Upper lobe of left lung (tissue), 6 donors: ENCODE measurements at regions not wholly inside any gene's neighbourhood (a gene's known extent, or its start where the extent isn't known, plus 50 kb on each side); places are given as distances from the start of the nearest gene placed in this dataset.

Source experiments
- ATAC-seq, 2 donors: fragments of 200-7000 bp; cut with Tn5 transposase; one replicate each; pipeline ENCODE4 v1.9.1; 2022; ENCODE audit warnings: mild to moderate bottlenecking in 2 of 2, moderate library complexity in 2 of 2; ENCODE audit not compliant: low FRiP score in 2 of 2
- DNase-seq, 2 donors: peaks; one replicate each; pipeline ENCODE4 v3.0.0-alpha.2; 2019 to 2020
- H3K27ac ChIP-seq, 4 donors: fragments of 200-600 bp; sonication (generic); one replicate each; pipeline ENCODE4 v1.5.1; 2016 to 2019
- H3K27me3 ChIP-seq, 4 donors: fragments of 200-600 bp; sonication (generic); one replicate each; pipeline ENCODE4 v1.5.1; 2017 to 2019
- H3K36me3 ChIP-seq, 4 donors: fragments of 200-600 bp; sonication (generic); one replicate each; pipeline ENCODE4 v1.5.1; 2016 to 2019
- H3K4me1 ChIP-seq, 4 donors: fragments of 200-600 bp; sonication (generic); one replicate each; pipeline ENCODE4 v1.5.1; 2018 to 2019
- H3K4me3 ChIP-seq, 4 donors: fragments of 200-600 bp; sonication (generic); one replicate each; pipeline ENCODE4 v1.5.1; 2017 to 2019; ENCODE audit warnings: mild to moderate bottlenecking in 2 of 4, moderate library complexity in 1 of 4
- H3K9me3 ChIP-seq, 4 donors: fragments of 200-600 bp; sonication (generic); one replicate each; pipeline ENCODE4 v1.5.1; 2018 to 2019
- CTCF ChIP-seq, 6 experiments: fragments of 450-650 bp in 4 of 6; fragments of 200-600 bp in 2 of 6; sonication (generic) in 2 of 6; IDR thresholded peaks; one replicate each; pipeline ENCODE4 v1.5.1; 2016 to 2019; ENCODE audit warnings: antibody characterized with exemption in 6 of 6
- EP300 ChIP-seq, 4 donors: sonication (generic); formaldehyde crosslinking; IDR thresholded peaks; one replicate each; pipeline ENCODE4 v1.5.1; 2017; ENCODE audit warnings: antibody characterized with exemption in 4 of 4, control low read depth in 2 of 4
- POLR2A ChIP-seq, 4 donors: fragments of 450-650 bp; IDR thresholded peaks; one replicate each; pipeline ENCODE4 v1.5.1; 2016 to 2017; ENCODE audit warnings: antibody characterized with exemption in 4 of 4, mild to moderate bottlenecking in 2 of 4
- POLR2AphosphoS5 ChIP-seq, 2 donors: sonication (generic); formaldehyde crosslinking; IDR thresholded peaks; one replicate each; pipeline ENCODE4 v1.5.1; 2017; ENCODE audit warnings: antibody characterized with exemption in 2 of 2
- WGBS, 2 donors: methylation state at CpG; one replicate each; pipeline ENCODE4 v1.1.5; 2017 to 2018; 5-methylcytosine and 5-hydroxymethylcytosine counted together
- donor health status: DM: no; HTN: no; CAD: no; lungs with moderate emphysema.
- donor health status: DM: no; HTN: yes; CAD: no; lungs with severe emphysema.

DNA sequence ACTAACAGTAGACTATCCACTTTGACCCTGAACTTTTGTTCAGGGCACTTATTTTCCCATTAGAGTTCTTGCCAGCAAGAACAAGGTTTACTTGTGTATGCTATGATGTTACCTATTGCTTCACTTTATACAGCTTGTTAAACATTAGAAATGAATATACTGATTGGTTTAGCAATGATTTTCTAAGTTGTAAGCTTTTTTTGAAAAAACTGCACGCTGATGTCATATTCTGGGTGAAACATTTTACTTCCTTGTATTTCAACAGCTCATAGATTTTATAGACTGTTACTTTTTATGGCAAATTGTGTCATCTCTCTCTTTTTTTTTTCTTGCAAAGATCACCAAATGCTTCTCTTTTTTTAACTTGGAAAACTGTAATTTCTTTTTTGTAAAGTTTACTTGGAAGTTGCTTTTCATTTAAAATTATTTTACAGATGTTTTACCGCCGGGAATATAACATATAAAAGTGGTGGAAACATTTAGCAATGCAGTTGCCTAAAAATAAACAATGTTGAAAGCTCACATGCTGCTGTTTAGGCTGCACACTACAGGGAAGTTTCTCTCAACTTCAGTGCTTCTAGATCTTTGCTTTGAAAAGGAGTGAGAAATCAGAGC is 215.3 kb upstream of the NFIA start:
- ATAC-seq (peak in 1 of 2 donors; percentile 28), DNase-seq (no peak)
- Histone ChIP-seq H3K4me3 (no peak overlapping the region), H3K27me3 (no peaks in the 10 kb centered on the region), H3K36me3 (no peaks in the 10 kb centered on the region), H3K4me1 (no peaks in the 10 kb centered on the region), H3K27ac (no peak overlapping the region), H3K9me3 (no peaks in the 10 kb centered on the region)
- TF ChIP-seq EP300 (IDR thresholded peaks at IDR 0.05) (no peak), CTCF (IDR thresholded peaks at IDR 0.05) (no peak), POLR2AphosphoS5 (IDR thresholded peaks at IDR 0.05) (no peak), POLR2A (IDR thresholded peaks at IDR 0.05) (no peak)
- 45 to 52% methylated on average over 3 of the region's 3 CpGs for WGBS, 2 donors

DNA sequence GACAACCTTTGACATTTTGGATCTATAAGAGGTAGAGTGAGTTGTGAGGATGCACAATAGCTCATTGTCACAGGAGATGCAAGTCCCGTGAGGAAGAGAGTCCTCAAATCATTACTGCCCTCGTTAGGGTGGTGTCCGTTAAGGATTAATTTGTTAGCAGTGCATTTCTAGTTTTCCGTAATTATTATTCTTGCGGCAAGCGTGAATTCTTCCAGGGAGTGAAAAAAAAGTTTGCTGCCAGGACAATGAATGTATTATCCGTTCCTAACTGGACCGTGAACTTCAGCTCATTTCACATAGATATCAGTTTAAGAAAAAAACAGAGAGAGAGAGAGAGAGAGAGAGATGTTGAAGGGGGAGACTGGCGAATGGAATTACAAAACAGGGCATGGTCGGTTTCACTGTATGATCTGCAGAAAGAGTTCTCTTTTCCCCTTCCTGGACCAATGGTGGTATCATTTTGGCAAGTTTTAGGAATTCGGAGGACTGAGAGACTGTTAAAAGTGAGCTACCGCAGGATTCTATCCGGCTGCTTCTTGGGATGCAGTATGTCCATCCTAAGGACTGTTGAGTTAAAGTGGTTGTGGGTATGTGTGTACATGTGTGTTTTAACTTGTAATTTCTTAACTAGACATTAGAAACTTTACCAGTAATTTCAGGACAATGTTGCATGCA is 216.0 kb upstream of the NFIA start:
- no peaks in the 10 kb centered on the region for H3K4me1 ChIP-seq
- no peaks in the 10 kb centered on the region for H3K9me3 ChIP-seq
- TF ChIP-seq POLR2A (IDR thresholded peaks at IDR 0.05) (no peak), EP300 (IDR thresholded peaks at IDR 0.05) (no peak), POLR2AphosphoS5 (IDR thresholded peaks at IDR 0.05) (no peak)
- no peak for ATAC-seq
- no peak overlapping the region for H3K27ac ChIP-seq
- H3K4me3 ChIP-seq = no peak overlapping the region
- DNase-seq = no peak
- WGBS, 2 donors = 69 to 72% methylated on average over 13 of the region's 13 CpGs
- H3K27me3 ChIP-seq = no peaks in the 10 kb centered on the region
- H3K36me3 ChIP-seq = no peaks in the 10 kb centered on the region

DNA sequence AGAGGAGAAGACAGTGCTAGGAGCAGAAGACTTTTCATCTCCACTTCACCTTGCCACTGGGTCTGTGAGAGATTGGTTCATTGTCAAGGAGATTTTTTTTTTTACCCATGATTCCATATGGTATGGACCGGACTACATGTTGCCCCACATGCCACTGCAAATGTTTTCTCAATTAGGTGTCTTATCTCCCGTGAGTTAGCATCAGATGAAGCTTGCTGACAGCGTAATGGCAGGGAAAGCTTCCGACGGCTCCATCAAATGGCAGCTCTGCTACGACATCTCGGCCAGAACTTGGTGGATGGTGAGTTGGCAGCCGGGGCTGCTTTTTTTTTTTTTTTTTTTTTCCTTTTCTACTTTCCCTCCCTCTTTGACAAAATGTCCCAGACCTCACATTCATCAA is 217.2 kb upstream of the NFIA start:
- WGBS, 2 donors = 82 to 87% methylated on average over 8 of the region's 8 CpGs
- no peaks in the 10 kb centered on the region for H3K4me1 ChIP-seq
- DNase-seq = no peak
- no peak overlapping the region for H3K27ac ChIP-seq
- no peaks in the 10 kb centered on the region for H3K36me3 ChIP-seq
- TF ChIP-seq POLR2A (IDR thresholded peaks at IDR 0.05) = no peak
- no peak for TF ChIP-seq CTCF (IDR thresholded peaks at IDR 0.05)
- no peak for TF ChIP-seq POLR2AphosphoS5 (IDR thresholded peaks at IDR 0.05)
- no peak for TF ChIP-seq EP300 (IDR thresholded peaks at IDR 0.05)
- H3K27me3 ChIP-seq = no peaks in the 10 kb centered on the region
- ATAC-seq = no peak
- no peak overlapping the region for H3K4me3 ChIP-seq
- no peaks in the 10 kb centered on the region for H3K9me3 ChIP-seq

DNA sequence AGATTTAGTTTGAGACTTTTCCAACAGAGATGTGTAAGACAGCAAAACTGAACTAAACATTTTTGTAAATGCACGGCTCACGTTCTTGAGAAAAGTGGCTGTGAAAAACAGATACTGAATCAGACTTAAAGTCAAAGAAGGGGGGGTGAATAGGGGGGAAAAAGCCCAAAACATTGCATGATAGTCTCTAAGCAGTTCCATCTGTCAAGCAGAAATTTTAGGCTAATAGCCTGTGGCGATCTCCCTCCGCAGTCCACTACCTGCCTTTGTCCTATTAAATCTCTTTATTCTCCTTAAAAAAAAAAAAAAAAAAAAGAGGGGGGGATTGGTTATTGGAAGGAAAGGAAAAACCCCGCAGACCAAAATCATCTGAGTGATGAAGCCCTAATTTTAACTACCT is 217.6 kb upstream of the NFIA start:
- H3K36me3 ChIP-seq = no peaks in the 10 kb centered on the region
- H3K4me1 ChIP-seq = no peaks in the 10 kb centered on the region
- 88 to 95% methylated on average over 5 of the region's 5 CpGs for WGBS, 2 donors
- no peaks in the 10 kb centered on the region for H3K9me3 ChIP-seq
- no peak overlapping the region for H3K27ac ChIP-seq
- no peak overlapping the region for H3K4me3 ChIP-seq
- H3K27me3 ChIP-seq = no peaks in the 10 kb centered on the region
- TF ChIP-seq CTCF (IDR thresholded peaks at IDR 0.05) (no peak), POLR2AphosphoS5 (IDR thresholded peaks at IDR 0.05) (no peak), POLR2A (IDR thresholded peaks at IDR 0.05) (no peak), EP300 (IDR thresholded peaks at IDR 0.05) (no peak)
- ATAC-seq (no peak), DNase-seq (no peak)

DNA sequence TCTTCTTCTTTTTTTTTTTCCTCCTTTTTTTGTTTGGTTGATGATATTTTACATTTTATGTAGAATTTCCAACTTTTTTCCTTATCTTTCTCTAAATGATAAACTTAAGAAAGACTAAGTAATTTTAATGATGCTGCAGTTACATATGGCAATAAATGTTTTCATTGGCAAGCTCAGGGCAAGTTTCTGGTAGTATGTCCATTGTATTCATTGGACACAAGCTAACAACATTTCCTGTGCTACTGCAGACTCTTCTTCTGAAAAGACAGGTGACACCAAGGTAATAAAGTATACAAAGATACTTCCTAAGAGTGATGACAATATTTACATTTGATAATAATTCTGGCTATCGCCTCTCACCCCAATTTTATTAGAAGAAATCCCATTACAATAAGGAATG is 219.2 kb upstream of the NFIA start:
- no peak for DNase-seq
- H3K9me3 ChIP-seq = no peaks in the 10 kb centered on the region
- no peak overlapping the region for H3K27ac ChIP-seq
- H3K4me1 ChIP-seq = no peaks in the 10 kb centered on the region
- TF ChIP-seq EP300 (IDR thresholded peaks at IDR 0.05) (no peak), POLR2A (IDR thresholded peaks at IDR 0.05) (no peak), POLR2AphosphoS5 (IDR thresholded peaks at IDR 0.05) (no peak), CTCF (IDR thresholded peaks at IDR 0.05) (no peak)
- no peak overlapping the region for H3K4me3 ChIP-seq
- no peaks in the 10 kb centered on the region for H3K36me3 ChIP-seq
- ATAC-seq = no peak
- WGBS, 2 donors = 84 to 92% methylated on average over 1 of the region's 1 CpG
- H3K27me3 ChIP-seq = no peaks in the 10 kb centered on the region
